ENCODE measurements at regions not wholly inside any gene's neighbourhood (a gene's known extent, or its start where the extent isn't known, plus 50 kb on each side); places are given as distances from the start of the nearest gene placed in this dataset.
"Not testable (repeated sequence)": the region's sequence is repeated elsewhere in the genome, so short reads cannot be mapped to it uniquely, and the experiment has no call there.

DNA sequence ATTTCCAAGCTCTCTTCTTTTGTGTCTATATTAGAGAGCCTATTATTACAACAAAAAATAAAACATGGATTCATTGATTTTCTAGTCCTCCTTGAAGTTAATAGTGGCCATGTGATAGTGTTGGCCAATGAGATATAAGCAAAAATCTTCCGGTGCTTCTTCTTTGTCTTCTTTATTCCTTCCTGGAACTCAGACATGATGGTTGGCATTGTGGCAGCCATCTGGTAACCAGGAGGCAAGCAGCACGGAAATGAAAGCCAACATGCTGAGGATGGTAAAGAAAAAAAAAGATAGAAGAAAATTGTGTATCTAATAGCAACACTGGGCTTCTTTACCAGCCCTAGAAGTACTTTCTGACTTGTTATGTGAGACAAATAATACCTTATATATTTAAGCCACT lies 50.8 kb upstream of the SEL1L start:
- no peak for DNase-seq (ENCODE audit: low read depth in 2 of 3, low spot score in 1 of 3)

DNA sequence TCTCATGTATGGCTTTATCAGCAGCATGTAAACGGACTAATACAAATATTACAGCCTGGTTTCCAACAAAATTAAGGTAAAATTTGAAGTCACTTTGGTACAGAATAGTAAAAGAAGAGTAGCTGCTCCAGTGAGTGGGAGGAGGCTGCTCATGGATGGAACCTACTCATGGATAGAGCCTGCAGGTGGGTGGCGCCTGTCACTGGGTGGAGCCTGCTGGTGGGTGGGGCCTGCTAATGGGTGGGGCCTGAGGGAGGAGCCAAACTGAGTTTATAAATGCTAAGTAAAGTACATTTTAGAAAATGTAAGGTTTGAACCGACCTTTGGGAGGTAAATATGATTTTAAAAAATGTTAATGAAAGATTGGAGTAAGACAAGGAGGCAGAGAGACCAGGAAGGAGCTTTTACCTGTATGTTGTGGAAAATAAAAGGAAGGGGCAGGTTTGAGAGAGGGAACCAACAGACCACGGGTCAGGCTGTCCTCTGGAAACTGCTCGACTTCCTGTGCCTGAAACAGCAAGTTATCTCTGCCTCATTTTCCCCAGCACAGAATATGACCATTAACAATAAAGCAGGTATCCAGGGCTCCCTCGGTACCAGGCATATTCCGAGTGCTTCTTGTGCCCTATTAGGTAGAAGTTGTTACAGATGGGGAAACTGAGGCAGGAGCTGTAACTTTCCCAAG lies 55.9 kb upstream of the SEL1L start:
- DNase-seq (ENCODE audit: low read depth in 2 of 3, low spot score in 1 of 3): no peak

DNA sequence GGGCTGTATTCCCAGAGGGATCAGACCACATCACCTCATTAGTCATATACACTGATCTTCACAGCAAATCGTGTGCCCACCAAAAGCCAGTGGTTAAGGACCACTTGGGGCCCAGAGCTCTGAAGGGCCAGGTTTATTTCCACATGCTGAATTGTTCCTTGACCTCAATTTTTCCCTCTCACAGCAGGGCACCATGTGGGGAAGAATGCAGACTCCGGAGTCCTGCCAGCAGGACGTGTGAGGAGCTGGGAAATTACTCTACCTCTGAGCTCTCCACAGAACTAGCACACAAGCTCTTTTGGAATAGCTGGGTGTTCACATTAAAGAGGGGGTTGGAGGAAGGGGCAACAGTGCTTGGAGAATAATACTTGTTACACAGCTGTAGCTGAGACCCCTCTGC lies 57.6 kb upstream of the SEL1L start:
- no peak for DNase-seq (ENCODE audit: low read depth in 2 of 3, low spot score in 1 of 3)

DNA sequence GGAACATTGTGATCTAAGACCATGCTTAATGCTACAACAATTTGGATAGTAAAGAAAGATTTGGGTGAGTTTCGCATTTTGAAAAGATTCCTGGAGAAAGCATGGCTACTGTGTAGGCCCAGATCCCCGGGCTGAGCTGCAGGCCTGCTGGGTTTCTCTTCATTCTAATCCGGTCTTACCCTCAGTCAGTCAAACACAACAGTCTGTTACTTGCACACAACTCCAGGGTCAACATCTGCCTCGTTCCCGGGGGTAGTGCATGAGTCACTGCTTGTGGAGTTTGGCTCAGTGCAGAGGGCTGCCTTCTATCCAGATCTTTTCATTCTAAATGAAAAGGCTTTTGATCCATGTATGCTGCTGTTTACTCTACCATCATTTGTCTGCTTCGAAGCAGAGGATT lies 60.4 kb upstream of the SEL1L start:
- no peak for DNase-seq (ENCODE audit: low read depth in 2 of 3, low spot score in 1 of 3)

DNA sequence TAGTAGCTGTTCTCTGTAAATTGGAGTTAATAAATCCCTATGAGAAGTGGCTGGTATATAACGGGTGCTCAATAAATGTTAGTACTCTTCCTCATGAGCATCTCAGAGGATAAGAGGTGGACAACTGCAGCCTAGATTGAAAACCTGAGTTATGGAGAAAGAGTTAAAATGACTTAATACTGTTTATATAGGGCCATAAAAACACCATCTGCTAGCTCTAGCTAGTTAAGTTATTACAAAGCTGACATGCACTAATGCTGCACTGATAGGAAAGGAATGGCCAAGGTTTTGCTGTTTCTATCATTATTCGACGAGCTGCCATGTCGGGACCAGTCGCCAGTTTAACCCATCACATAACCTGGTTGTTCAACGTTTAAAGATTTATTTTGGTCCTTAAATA lies 72.0 kb upstream of the SEL1L start:
- DNase-seq (ENCODE audit: low read depth in 2 of 3, low spot score in 1 of 3): no peak

DNA sequence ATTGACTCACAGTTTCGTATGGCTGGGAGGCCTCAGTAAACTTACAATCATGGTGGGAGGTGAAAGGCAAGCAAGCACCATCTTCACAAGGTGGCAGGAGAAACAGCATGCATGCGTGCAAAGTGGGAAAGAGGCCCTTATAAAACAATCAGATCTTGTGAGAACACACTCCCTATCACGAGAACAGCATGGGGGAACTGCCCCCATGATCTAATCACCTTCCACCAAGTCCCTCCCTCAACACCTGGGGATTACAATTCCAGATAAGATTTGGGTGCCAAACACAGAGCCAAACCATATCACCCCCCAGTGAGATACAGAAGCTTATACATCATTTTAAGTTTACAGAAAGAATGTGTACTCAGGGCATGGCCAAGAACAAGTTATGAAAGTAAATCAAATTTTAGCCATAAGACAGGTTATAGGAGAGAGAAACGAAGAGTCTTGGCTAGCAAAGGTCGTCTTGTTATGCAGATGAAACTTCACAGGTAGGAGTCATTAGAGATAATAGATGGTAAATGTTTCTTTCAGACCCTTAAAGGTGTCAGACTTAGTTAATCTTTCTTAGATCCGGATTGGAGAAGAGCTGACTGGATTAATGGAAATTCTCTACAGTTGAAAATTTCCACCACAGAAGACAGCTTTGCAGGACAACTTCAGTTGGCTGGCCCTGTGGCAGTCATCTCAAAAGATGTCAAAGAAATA lies 79.8 kb upstream of the SEL1L start:
- DNase-seq (ENCODE audit: low read depth in 2 of 3, low spot score in 1 of 3): no peak

DNA sequence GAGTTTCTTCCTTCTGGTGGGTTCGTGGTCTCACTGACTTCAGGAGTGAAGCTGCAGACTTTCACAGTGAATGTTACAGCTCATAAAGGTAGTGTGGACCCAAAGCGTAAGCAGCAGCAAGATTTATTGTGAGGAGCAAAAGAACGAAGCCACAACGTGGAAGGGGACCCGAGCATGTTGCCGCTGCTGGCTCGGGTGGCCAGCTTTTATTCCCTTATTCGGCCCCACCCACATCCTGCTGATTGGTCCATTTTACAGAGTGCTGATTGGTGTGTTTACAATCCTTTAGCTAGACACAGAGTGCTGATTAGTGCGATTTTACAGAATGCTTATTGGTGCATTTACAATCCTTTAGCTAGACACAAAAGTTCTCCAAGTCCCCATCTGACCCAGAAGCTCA lies 80.6 kb upstream of the SEL1L start:
- not testable (repeated sequence) for DNase-seq (ENCODE audit: low read depth in 2 of 3, low spot score in 1 of 3)

DNA sequence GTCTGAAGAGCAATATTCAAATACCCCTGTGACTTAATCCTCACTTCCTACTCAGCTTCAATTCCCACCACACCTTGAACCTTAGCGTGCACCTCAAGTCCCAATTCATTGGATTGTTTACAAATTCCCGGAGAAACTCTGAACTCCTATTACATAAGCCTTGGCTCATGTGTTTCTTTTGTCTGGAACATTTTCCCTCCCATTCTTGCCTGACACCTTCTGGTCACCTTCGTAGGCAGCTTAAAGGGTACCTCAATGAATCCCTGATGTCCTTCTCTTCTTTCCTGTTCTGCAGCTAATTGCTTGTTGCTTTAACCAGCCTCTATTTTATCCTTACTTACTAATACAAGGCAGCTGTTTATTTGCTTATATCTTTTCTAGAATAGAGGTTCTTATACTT lies 85.0 kb upstream of the SEL1L start:
- DNase-seq (ENCODE audit: low read depth in 2 of 3, low spot score in 1 of 3): no peak

DNA sequence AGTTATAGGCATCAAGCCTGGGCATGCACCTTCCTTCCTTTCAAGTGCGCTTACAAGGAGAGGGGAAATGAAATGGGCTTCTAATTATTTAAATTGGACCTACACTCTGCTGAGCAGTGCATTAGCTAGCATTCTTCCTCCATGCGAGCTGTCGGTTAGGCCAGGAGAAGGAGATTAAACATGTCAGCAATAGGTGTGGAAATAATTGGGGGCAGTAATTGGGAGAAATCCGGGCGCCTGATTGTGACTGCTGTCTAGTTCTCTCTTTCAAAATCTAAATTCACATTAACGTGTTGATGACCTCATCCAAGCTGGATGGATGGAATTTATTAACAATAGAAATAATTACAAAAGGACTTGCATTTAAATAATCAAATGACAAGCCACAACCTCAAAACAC lies 86.2 kb upstream of the SEL1L start:
- DNase-seq (ENCODE audit: low read depth in 2 of 3, low spot score in 1 of 3): no peak

DNA sequence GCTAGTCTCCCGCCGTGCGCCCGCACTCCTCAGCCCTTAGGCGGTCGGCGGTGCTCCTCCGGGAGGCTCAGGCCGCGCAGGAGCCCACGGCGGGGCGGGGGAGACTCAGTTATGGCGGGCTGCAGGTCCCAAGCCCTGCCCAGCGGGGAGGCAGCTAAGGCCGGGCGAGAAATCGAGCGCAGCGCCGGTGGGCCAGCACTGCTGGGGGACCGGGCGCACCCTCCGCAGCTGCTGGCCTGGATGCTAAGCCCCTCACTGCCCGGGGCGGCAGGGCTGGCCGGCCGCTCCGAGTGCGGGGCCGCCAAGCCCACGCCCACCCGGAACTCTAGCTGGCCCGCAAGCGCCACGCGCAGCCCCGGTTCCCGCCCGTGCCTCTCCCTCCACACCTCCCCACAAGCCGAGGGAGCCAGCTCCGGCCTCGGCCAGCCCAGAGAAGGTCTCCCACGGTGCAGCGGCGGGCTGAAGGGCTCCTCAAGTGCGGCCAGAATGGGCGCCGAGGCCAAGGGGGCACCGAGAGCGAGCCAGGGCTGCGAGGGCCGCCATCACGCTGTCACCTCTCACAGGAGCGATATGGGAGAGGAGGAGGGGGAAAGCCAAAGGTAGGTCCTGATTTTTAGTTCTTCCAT lies 90.2 kb upstream of the SEL1L start:
- DNase-seq (ENCODE audit: low read depth in 2 of 3, low spot score in 1 of 3): not testable (repeated sequence)

DNA sequence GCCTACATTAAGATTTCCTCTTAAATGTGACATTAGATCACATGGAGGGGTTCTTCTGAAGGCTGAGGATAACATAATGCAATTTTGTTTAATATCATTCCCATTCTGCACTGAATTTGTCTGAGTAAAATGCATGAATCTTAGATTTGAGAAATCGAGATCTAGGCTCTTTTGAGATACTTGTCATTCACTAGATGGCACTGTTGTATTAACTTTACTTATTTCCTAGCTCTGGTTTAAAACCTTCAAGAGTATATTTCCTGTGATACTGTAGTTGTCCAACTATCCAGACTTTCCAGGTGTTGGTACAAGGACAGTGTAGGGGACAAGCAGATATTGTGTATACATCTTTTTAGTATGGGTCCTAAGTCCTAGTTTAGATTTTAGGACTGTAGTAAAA lies 91.7 kb upstream of the SEL1L start:
- no peak for DNase-seq (ENCODE audit: low read depth in 2 of 3, low spot score in 1 of 3)

DNA sequence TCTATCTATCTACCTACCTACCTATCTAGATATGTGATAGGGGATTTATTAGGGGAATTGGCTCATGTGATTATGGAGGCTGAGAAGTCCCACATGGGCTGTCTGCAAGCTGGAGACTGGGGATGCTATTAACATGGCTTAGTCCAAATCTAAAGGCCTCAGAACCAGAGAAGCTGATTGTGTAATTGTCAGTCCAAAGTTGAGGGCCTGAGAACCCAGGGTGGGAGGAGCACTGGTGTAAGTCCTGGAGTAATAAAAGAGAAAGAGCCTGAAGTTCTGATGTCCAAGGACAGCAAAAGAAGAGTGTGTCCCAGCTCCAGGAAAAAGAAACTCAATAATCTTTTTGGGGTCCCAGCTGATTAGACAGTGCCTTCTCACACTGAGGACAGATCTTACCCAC lies 98.5 kb upstream of the SEL1L start:
- no peak for DNase-seq (ENCODE audit: low read depth in 2 of 3, low spot score in 1 of 3)

DNA sequence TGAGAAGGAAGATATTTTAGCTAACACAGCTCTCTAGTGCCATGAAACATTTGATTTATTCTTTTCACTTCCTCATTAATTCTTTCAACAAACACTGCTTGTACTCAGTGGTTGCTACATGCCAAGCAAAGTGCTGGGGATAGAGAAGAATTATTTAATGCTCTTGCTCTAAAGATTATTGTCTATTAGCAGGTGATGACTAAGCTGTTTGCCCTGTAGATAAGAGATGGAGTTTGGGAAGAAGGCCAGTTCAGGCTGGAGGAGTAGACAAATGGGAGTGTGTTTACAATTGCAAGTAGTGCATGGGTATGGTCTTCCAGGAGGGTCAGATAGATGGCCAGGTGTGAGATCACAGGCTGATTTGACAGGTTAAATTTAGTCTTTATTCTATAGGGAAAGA lies 99.8 kb upstream of the SEL1L start:
- DNase-seq (ENCODE audit: low read depth in 2 of 3, low spot score in 1 of 3): no peak

DNA sequence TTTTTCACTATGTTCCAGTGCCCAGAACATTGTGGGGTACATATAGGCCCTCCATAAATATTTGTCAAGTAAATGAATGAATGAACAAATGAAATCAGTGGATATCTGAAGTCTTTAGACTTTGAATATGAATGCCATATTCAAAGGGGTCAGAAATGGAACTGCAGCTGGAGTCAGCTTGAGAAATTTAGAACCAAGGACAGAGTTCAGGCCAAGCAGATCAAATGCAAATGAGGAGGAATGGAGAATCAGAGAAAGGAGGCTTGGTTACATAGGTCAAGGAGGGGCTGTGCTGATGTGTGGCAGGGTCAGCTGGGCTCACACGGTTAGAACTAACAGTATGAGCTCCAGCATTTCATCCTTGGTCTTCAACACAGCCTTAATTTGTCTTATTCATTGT lies 104.0 kb upstream of the SEL1L start:
- DNase-seq (ENCODE audit: low read depth in 2 of 3, low spot score in 1 of 3): no peak

DNA sequence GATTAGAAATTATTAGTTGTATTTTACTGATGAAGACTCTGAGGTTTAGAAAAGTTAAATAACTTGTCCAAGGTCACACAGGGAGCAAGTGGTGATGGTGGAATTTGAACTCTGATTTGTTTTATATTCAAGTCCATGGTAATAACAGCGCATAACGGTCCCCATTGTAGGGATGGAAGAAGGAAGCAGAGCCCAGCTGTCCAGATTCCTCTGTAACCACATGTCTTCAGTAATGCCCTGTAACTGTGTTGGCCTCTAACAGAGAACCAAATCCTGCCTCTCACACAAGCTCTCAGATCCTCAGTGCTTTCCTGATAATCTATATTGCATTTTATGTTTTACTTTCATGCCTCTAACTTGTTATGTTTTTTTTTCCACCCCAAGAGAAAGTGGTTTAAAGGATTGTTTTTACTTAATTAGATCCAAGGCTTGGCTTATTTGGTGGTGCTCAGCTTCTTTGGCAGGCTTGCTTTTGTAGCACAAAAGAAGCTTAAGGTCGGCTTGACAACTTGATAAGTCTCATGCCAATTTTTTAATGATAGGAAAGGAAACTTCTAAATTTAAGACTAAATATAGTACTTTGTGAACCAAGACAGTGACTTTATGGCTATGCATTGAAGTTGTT lies 105.1 kb upstream of the SEL1L start:
- no peak for DNase-seq (ENCODE audit: low read depth in 2 of 3, low spot score in 1 of 3)

DNA sequence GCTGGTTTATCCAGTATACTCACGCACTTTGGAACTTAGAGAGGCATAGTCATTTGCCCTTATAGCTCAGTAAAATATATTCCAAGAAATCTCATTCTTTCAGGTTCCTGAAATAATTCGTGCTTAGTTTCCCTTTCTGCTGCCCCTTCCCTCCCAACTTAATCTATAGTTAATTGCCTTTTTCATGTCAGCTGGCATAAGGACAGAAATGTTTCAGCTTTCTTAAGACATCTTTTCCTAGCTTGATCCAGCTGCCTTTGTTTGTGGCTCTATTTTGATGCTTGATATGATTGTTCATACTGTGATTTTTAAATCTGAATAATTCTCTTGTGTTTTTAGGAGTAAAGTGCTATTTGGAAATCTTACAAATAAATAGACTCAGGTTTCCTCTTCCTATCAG lies 120.0 kb upstream of the SEL1L start:
- DNase-seq (ENCODE audit: low read depth in 2 of 3, low spot score in 1 of 3): no peak

DNA sequence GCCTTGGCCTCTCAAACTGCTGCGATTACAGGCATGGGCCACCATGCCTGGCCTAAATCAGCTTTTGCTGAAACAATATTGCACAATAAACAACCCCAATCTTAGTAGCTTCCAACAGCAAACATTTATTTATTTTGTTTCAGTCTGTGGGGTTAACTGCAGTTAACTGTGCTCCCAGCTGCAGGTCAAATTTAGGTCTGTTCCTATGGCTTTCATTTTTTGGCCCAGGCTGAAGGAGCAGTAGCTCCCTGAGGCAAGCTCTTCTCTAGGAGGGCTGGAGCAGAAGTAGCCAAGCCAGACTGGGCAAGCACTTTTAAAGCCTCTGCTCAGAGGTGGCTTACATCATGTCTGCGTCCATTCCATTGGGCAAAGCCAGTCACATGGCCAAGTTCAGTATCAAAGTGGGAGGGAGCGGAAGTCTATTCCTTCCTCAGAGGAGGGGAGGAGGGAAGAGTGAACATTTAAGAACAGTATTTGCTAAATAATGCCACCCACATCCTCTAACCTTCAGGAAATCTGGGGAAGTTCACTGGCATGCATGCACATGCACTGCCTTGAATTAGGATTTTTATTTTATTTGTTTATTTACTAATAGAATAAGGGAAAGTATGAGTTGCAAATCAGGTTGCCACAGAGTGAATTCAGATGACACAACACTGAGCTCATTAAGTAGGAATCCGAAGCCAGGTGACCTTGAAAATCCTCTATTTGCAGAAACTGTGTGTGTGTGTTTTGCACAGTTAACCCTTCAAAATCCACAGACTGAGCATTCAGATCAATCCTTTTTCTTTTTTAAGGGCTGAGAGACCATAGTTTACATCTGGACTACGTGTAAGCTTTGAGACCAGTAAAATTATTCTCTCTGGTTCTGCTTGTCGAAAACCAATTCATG lies 122.0 kb upstream of the SEL1L start:
- DNase-seq (ENCODE audit: low read depth in 2 of 3, low spot score in 1 of 3): no peak

DNA sequence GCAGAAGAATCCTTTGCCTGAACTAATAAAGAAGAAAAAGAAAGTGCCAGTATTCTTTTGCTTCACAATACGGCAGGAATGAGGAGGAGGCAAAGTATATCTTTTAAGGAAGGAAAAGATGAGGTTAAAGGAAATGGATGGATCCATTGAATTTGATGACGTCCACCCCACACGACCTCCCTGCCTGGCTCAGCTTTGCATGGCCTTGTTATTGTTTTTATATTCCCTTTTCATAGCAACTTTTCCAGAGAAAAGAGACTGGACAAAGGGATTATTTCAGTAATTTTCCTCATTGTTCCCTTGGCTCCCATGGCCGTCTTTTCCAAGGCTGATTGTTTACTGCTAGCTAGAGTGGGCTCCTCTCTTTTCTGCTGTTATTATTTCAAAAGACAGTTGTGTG lies 123.2 kb upstream of the SEL1L start:
- DNase-seq (ENCODE audit: low read depth in 2 of 3, low spot score in 1 of 3): no peak

DNA sequence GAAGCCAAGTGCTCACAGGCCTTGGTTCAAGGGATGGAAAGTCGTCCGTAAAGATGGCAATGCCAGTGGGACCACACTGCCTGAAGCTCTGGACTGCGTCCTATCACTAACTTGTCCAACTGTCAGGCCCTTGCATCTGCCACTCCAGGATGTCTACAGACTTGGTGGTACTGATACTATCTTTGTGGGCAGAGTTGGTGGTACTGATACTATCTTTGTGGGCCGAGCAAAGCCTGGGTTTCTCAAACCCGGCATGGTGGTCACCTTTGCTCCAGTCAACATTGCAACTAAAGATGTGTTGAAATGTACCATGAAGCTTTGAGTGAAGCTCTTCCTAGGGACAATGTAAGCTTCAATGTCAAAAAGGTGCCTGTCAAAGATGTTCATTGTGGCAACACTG lies 128.4 kb upstream of the SEL1L start:
- DNase-seq (ENCODE audit: low read depth in 2 of 3, low spot score in 1 of 3): no peak

DNA sequence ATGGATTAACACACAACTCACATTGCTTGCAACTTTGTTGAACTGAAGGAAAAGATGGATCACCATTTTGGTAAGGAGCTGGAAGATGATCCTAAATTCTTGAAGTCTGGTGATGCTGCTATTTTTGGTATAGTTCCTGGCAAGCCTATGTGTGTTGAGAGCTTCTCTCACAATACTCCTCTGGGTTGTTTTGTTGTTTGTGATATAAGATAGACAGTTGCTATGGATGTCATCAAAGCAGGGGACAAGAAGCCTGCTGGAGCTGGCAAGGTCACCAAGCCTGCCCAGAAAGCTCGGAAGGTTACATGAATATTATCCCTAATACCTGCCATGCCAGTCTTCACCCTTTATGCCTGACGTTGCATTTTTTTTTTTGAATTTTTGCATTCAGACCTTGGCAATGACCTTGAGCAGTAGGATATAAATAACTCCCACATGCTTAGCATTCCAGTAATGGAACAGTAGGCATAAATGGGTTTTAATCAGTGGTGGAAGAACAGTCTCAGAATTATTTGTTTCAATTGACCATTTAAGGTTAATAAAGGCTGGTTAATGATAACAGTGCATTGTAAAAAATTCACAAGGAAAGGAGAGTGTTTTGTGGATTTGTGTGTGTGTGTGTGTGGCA lies 129.0 kb upstream of the SEL1L start:
- DNase-seq (ENCODE audit: low read depth in 2 of 3, low spot score in 1 of 3): no peak
